Liver (tissue), 8 donors: ENCODE measurements at regions not wholly inside any gene's neighbourhood (a gene's known extent, or its start where the extent isn't known, plus 50 kb on each side); places are given as distances from the start of the nearest gene placed in this dataset.

Experiments
- DNase-seq: peaks from one replicate; pipeline ENCODE4 v3.0.0-alpha.2; 2017; ENCODE audit warnings: low spot score
- H3K27ac ChIP-seq, 2 donors: one replicate each; pipeline ENCODE4 v1.7.0; 2013; ENCODE audit warnings: inconsistent platforms in 2 of 2, low read length in 2 of 2, control low read depth in 1 of 2, low read depth in 1 of 2, mild to moderate bottlenecking in 1 of 2
- H3K27me3 ChIP-seq, 4 donors: one replicate each; pipeline versions ENCODE4 v1.6.1 to v1.7.0; 2013; ENCODE audit warnings: low read length in 3 of 4, inconsistent platforms in 1 of 4, mild to moderate bottlenecking in 1 of 4, moderate library complexity in 1 of 4; ENCODE audit not compliant: control insufficient read depth in 4 of 4, insufficient read depth in 4 of 4
- H3K36me3 ChIP-seq, 4 donors: one replicate each; pipeline versions ENCODE4 v1.6.1 to v1.7.0; 2013; ENCODE audit warnings: low read length in 3 of 4, mild to moderate bottlenecking in 3 of 4, low read depth in 1 of 4, moderate library complexity in 1 of 4; ENCODE audit not compliant: control insufficient read depth in 4 of 4, insufficient read depth in 3 of 4
- H3K4me1 ChIP-seq, 4 donors: one replicate each; pipeline versions ENCODE4 v1.6.1 to v1.7.0; 2013; ENCODE audit warnings: low read length in 3 of 4, mild to moderate bottlenecking in 3 of 4, moderate library complexity in 1 of 4; ENCODE audit not compliant: control insufficient read depth in 4 of 4, insufficient read depth in 4 of 4
- H3K4me3 ChIP-seq, 3 donors: one replicate each; pipeline versions ENCODE4 v1.6.1 to v1.7.0; 2013; ENCODE audit warnings: low read length in 3 of 3, control low read depth in 1 of 3, low read depth in 1 of 3, mild to moderate bottlenecking in 1 of 3
- H3K9ac ChIP-seq, 2 donors: one replicate each; pipeline ENCODE4 v1.7.0; 2013; ENCODE audit warnings: low read length in 2 of 2, mild to moderate bottlenecking in 2 of 2, moderate library complexity in 2 of 2, control low read depth in 1 of 2, low read depth in 1 of 2
- H3K9me3 ChIP-seq, 4 donors: one replicate each; pipeline versions ENCODE4 v1.6.1 to v1.7.0; 2013; ENCODE audit warnings: low read length in 3 of 4; ENCODE audit not compliant: control insufficient read depth in 4 of 4
- FOXA2 ChIP-seq: IDR thresholded peaks from 2 replicates; pipeline ENCODE4 v1.6.1; 2016; ENCODE audit warnings: antibody characterized with exemption
- GABPA ChIP-seq, 2 donors: IDR thresholded peaks in 1 of 2; conservative IDR thresholded peaks in 1 of 2; 2 replicates each; pipeline ENCODE4 v1.6.1; 2016; ENCODE audit warnings: antibody characterized with exemption in 2 of 2, mild to moderate bottlenecking in 1 of 2, moderate library complexity in 1 of 2
- HNF4A ChIP-seq, 2 donors: conservative IDR thresholded peaks; 2 replicates each; pipeline ENCODE4 v1.6.1; 2016; ENCODE audit warnings: antibody characterized with exemption in 2 of 2, mild to moderate bottlenecking in 2 of 2
- HNF4G ChIP-seq: IDR thresholded peaks from 2 replicates; pipeline ENCODE4 v1.6.1; 2016; ENCODE audit warnings: antibody characterized with exemption
- NR2F2 ChIP-seq: IDR thresholded peaks from 2 replicates; pipeline ENCODE4 v1.6.1; 2016; ENCODE audit warnings: antibody characterized with exemption
- RAD21 ChIP-seq, 2 donors: IDR thresholded peaks; 2 replicates each; pipeline ENCODE4 v1.6.1; 2016; ENCODE audit warnings: antibody characterized with exemption in 2 of 2, mild to moderate bottlenecking in 2 of 2
- RXRA ChIP-seq, 2 donors: IDR thresholded peaks; 2 replicates each; pipeline ENCODE4 v1.6.1; 2017 to 2018; ENCODE audit warnings: antibody characterized with exemption in 2 of 2, mild to moderate bottlenecking in 1 of 2
- SP1 ChIP-seq: IDR thresholded peaks from 2 replicates; pipeline ENCODE4 v1.6.1; 2018; ENCODE audit warnings: antibody characterized with exemption, mild to moderate bottlenecking
- TAF1 ChIP-seq: conservative IDR thresholded peaks from 2 replicates; pipeline ENCODE4 v1.6.1; 2016; ENCODE audit warnings: antibody characterized with exemption, mild to moderate bottlenecking
- YY1 ChIP-seq: IDR thresholded peaks from 2 replicates; pipeline ENCODE4 v1.6.1; 2016; ENCODE audit warnings: antibody characterized with exemption, mild to moderate bottlenecking
- WGBS: extraction: QIAGEN DNeasy Blood & Tissue Kit; methylation state at CpG from one replicate; pipeline ENCODE4 v1.1.7; 2013; 5-methylcytosine and 5-hydroxymethylcytosine counted together
- TF ChIP-seq, protein P1 (sequence below): IDR thresholded peaks from 2 replicates; pipeline ENCODE4 v1.6.1; 2016; ENCODE audit warnings: antibody characterized with exemption
- TF ChIP-seq, protein P2 (sequence below): IDR thresholded peaks from 2 replicates; pipeline ENCODE4 v1.6.1; 2016; ENCODE audit warnings: antibody characterized with exemption, mild to moderate bottlenecking
- TF ChIP-seq, protein P3 (sequence below): fragments of 150-350 bp; IDR thresholded peaks from 2 replicates; pipeline ENCODE4 v1.5.1; 2017; ENCODE audit warnings: improper control_type of control experiment, low read depth, low read length; ENCODE audit not compliant: missing input control
- TF ChIP-seq, protein P4 (sequence below): IDR thresholded peaks from 2 replicates; pipeline ENCODE4 v1.6.1; 2016; ENCODE audit warnings: antibody characterized with exemption
- TF ChIP-seq, protein P5 (sequence below): IDR thresholded peaks from 2 replicates; pipeline ENCODE4 v1.6.1; 2016; ENCODE audit warnings: antibody characterized with exemption
- donor health status: healthy.
- donor health status: healthy.
- donor health status: healthy.
- donor health status: healthy.
- donor health status: healthy.

DNA sequence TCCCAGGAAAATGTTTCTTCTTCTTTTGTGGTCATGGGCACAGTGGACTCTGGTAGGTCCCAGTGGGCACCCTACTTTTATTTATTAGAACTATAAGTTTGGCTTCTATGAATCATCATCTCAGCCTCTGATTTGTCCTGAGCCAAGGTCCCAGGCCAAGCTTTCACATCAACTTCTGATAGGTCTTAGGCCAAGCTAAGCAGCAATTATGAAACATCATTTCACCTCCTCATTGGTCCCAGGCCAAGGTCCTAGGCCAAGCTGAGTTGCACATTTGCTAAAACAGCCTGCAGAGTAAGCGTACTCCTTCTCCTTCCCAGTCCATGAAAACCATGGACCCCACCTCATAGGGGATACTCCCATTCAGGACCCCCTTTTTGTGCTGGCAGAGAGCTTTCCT lies 87.4 kb upstream of the UTY start:
- H3K4me1 ChIP-seq: no peaks in the 10 kb centered on the region
- H3K4me3 ChIP-seq: no peak overlapping the region
- H3K9ac ChIP-seq: no peak overlapping the region
- no peak overlapping the region for H3K27ac ChIP-seq
- no peak for DNase-seq
- no peaks in the 10 kb centered on the region for H3K9me3 ChIP-seq
- no peaks in the 10 kb centered on the region for H3K36me3 ChIP-seq
- H3K27me3 ChIP-seq: no peaks in the 10 kb centered on the region
- TF ChIP-seq, protein P1, sequence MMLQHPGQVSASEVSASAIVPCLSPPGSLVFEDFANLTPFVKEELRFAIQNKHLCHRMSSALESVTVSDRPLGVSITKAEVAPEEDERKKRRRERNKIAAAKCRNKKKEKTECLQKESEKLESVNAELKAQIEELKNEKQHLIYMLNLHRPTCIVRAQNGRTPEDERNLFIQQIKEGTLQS: no peak
- TF ChIP-seq, protein P2, sequence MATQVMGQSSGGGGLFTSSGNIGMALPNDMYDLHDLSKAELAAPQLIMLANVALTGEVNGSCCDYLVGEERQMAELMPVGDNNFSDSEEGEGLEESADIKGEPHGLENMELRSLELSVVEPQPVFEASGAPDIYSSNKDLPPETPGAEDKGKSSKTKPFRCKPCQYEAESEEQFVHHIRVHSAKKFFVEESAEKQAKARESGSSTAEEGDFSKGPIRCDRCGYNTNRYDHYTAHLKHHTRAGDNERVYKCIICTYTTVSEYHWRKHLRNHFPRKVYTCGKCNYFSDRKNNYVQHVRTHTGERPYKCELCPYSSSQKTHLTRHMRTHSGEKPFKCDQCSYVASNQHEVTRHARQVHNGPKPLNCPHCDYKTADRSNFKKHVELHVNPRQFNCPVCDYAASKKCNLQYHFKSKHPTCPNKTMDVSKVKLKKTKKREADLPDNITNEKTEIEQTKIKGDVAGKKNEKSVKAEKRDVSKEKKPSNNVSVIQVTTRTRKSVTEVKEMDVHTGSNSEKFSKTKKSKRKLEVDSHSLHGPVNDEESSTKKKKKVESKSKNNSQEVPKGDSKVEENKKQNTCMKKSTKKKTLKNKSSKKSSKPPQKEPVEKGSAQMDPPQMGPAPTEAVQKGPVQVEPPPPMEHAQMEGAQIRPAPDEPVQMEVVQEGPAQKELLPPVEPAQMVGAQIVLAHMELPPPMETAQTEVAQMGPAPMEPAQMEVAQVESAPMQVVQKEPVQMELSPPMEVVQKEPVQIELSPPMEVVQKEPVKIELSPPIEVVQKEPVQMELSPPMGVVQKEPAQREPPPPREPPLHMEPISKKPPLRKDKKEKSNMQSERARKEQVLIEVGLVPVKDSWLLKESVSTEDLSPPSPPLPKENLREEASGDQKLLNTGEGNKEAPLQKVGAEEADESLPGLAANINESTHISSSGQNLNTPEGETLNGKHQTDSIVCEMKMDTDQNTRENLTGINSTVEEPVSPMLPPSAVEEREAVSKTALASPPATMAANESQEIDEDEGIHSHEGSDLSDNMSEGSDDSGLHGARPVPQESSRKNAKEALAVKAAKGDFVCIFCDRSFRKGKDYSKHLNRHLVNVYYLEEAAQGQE: no peak
- TF ChIP-seq HNF4G: no peak
- no peak for TF ChIP-seq TAF1
- TF ChIP-seq FOXA2: no peak
- TF ChIP-seq, protein P3, sequence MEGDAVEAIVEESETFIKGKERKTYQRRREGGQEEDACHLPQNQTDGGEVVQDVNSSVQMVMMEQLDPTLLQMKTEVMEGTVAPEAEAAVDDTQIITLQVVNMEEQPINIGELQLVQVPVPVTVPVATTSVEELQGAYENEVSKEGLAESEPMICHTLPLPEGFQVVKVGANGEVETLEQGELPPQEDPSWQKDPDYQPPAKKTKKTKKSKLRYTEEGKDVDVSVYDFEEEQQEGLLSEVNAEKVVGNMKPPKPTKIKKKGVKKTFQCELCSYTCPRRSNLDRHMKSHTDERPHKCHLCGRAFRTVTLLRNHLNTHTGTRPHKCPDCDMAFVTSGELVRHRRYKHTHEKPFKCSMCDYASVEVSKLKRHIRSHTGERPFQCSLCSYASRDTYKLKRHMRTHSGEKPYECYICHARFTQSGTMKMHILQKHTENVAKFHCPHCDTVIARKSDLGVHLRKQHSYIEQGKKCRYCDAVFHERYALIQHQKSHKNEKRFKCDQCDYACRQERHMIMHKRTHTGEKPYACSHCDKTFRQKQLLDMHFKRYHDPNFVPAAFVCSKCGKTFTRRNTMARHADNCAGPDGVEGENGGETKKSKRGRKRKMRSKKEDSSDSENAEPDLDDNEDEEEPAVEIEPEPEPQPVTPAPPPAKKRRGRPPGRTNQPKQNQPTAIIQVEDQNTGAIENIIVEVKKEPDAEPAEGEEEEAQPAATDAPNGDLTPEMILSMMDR: no peak
- no peak for TF ChIP-seq SP1
- WGBS: 94% methylated on average over 1 of the region's 1 CpG

DNA sequence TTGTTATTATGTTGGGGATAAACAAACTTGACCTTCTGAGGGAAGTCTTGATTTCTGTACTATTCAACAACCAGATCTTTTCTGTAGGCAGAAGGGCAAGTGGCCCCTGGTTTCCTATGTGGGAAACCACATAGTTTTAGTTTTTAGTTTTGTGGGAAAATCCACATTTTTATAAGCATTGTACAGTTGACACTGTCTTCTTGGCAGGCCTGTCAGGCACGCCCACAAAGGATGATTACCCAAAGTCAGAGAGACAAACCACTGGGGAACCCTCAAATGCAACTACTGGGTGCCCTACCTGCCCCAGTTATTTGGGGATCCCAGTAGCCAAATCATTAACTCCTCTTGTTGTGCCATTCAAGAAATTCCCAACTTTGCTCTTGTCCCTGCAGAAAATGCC lies 75.1 kb upstream of the UTY start:
- Histone ChIP-seq H3K36me3 (no peaks in the 10 kb centered on the region), H3K4me1 (no peaks in the 10 kb centered on the region), H3K27me3 (no peaks in the 10 kb centered on the region), H3K9ac (no peak overlapping the region), H3K27ac (no peak overlapping the region), H3K9me3 (no peaks in the 10 kb centered on the region), H3K4me3 (no peak overlapping the region)
- 87% methylated on average over 1 of the region's 1 CpG for WGBS
- no peak for DNase-seq
- TF ChIP-seq HNF4A (conservative IDR thresholded peaks at IDR 0.05): no peak
- TF ChIP-seq TAF1: no peak
- TF ChIP-seq, protein P4, sequence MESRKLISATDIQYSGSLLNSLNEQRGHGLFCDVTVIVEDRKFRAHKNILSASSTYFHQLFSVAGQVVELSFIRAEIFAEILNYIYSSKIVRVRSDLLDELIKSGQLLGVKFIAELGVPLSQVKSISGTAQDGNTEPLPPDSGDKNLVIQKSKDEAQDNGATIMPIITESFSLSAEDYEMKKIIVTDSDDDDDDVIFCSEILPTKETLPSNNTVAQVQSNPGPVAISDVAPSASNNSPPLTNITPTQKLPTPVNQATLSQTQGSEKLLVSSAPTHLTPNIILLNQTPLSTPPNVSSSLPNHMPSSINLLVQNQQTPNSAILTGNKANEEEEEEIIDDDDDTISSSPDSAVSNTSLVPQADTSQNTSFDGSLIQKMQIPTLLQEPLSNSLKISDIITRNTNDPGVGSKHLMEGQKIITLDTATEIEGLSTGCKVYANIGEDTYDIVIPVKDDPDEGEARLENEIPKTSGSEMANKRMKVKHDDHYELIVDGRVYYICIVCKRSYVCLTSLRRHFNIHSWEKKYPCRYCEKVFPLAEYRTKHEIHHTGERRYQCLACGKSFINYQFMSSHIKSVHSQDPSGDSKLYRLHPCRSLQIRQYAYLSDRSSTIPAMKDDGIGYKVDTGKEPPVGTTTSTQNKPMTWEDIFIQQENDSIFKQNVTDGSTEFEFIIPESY: no peak
- no peak for TF ChIP-seq NR2F2
- TF ChIP-seq, protein P5, sequence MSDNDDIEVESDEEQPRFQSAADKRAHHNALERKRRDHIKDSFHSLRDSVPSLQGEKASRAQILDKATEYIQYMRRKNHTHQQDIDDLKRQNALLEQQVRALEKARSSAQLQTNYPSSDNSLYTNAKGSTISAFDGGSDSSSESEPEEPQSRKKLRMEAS: no peak
- TF ChIP-seq RAD21 (IDR thresholded peaks at IDR 0.05): no peak
- TF ChIP-seq HNF4G: no peak
- no peak for TF ChIP-seq GABPA (IDR thresholded peaks at IDR 0.05 in 1 of 2, conservative IDR thresholded peaks at IDR 0.05 in 1 of 2)
- TF ChIP-seq YY1: no peak
- TF ChIP-seq SP1: no peak
- TF ChIP-seq, protein P1: no peak
- TF ChIP-seq, protein P2: no peak
- no peak for TF ChIP-seq RXRA (IDR thresholded peaks at IDR 0.05)
- TF ChIP-seq, protein P3: no peak
- no peak for TF ChIP-seq FOXA2
